ENCODE measurements at regions not wholly inside any gene's neighbourhood (a gene's known extent, or its start where the extent isn't known, plus 50 kb on each side); places are given as distances from the start of the nearest gene placed in this dataset.
"Not testable (repeated sequence)": the region's sequence is repeated elsewhere in the genome, so short reads cannot be mapped to it uniquely, and the experiment has no call there.

DNA sequence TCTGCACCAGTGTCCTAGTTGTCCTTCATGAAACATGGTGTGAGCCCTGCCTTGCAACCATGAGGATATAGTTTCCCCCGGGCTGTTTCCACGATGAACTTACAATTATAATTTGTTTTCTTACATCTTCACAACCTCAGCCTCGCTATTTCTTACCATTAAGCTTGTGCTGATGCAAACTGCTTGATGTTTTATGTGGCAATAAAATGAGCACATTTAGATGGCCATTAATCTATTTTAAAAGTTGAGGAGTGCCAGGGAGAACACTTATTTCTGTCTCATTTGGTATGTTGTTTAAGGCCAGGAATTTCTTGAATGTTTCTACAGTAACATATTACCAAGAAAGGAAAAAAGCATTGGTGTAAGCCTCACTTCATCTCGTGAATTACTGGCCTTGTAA is 214.5 kb upstream of the SLC8A1 start:
- DNase-seq (no peak), ATAC-seq (replicated peaks) (no peak)
- no peaks in the 10 kb centered on the region for H3K27me3 Mint-ChIP-seq
- H3K4me1 Mint-ChIP-seq (ENCODE audit: low read depth in 2 of 2): no peaks in the 10 kb centered on the region
- H3K4me3 Mint-ChIP-seq: no peak overlapping the region
- H3K27ac Mint-ChIP-seq: no peak overlapping the region
- no peaks in the 10 kb centered on the region for H3K36me3 Mint-ChIP-seq (ENCODE audit: insufficient read depth)
- peaks cover 0 to 11% of the 10 kb centered on the region in 2 donors for H3K9me3 Mint-ChIP-seq

DNA sequence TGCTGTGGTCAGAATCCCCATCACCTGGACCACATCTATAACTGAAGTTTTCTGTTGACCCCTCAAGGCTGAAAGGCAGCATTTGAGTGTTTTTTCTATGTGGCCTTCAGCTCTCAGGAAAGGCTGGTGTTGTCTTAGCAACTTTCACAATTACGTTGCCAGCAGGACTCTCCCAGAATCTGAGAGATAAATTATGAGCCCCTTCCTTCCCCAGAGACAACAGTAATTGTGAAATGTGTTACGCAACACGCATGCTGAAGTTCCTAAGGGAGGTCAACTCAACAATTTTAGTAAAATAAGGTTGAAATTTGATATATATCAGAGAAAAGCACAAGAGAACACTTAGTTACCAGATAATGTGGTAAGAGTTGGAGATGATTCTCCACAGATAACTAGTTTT is 216.5 kb upstream of the SLC8A1 start:
- Mint-ChIP-seq H3K27ac (no peak overlapping the region), H3K4me1 (ENCODE audit: low read depth in 2 of 2) (no peaks in the 10 kb centered on the region), H3K36me3 (ENCODE audit: insufficient read depth) (no peaks in the 10 kb centered on the region), H3K27me3 (no peaks in the 10 kb centered on the region), H3K4me3 (no peak overlapping the region), H3K9me3 (peaks cover 0 to 4% of the 10 kb centered on the region in 2 donors)
- ATAC-seq (replicated peaks) (no peak), DNase-seq (no peak)

DNA sequence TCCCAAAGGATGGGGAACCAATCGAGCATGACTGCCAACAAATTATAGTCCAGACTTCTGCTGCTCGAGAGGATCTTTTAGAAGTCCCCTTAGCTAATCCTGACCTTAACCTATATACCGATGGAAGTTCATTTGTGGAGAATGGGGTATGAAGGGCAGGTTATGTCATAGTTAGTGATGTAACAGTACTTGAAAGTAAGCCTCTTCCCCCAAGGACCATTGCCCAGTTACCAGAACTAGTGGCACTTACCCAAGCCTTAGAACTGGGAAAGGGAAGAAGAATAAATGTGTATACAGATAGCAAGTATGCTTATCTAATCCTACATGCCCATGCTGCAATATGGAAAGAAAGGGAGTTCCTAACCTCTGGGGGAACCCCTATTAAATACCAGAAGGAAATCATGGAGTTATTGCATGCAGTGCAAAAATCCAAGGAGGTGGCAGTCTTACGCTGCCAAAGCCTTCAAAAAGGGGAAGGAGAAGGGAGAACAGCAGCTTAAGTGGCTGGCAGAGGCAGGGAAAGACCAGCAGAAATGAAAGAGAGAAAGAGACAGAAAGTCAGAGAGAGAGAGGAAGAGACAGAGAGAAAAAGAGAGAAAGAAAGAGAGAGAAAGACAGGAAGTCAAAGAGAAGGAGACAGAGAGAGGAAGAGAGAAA is 224.4 kb upstream of the SLC8A1 start:
- not testable (repeated sequence) for DNase-seq; H3K4me3 Mint-ChIP-seq; H3K27me3 Mint-ChIP-seq; H3K36me3 Mint-ChIP-seq (ENCODE audit: insufficient read depth); H3K27ac Mint-ChIP-seq; ATAC-seq (replicated peaks); H3K4me1 Mint-ChIP-seq (ENCODE audit: low read depth in 2 of 2)
- peaks cover 0 to 22% of the 10 kb centered on the region in 2 donors for H3K9me3 Mint-ChIP-seq

DNA sequence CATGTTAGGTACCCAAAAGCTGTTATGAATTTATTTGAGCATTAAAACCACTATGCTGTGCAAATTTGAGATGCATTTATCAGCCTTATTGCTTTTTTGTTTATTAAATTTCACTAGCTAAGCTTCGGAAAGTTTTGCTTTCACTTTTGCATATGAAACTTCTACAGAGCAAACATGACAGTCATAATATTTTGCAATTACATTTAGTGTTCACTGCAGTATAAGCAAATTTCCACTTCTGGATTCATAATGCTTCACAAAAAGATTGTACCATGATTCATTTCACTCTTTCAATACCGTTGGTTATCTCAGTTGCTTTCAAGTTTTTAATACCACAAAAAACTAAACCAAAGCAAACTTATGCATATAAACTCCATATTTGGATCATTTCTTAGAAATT is 228.7 kb upstream of the SLC8A1 start:
- no peak overlapping the region for H3K27ac Mint-ChIP-seq
- no peaks in the 10 kb centered on the region for H3K36me3 Mint-ChIP-seq (ENCODE audit: insufficient read depth)
- no peak for DNase-seq
- H3K4me1 Mint-ChIP-seq (ENCODE audit: low read depth in 2 of 2): no peaks in the 10 kb centered on the region
- H3K27me3 Mint-ChIP-seq: no peaks in the 10 kb centered on the region
- no peak for ATAC-seq (replicated peaks)
- H3K9me3 Mint-ChIP-seq: peaks cover 15 to 19% of the 10 kb centered on the region in 2 donors
- no peak overlapping the region for H3K4me3 Mint-ChIP-seq

DNA sequence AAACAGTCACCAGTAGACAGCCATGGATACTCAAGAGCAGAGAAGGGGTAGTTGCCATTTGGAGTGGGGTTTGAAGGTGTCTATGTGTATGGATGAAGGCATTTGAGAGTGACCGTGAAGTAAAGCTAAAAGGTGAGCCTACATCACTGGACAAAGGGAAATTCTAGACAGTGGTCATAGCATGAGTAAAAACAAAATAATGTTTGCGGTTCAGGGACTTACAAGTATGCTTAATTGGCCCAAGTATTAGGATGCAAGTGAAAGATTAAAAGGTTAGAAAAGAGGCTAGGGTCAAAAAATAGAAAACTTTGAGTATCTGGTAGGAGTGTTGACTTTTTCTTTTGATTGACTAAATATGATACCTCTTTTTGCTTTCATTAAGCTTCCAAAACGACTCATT is 238.1 kb upstream of the SLC8A1 start:
- Mint-ChIP-seq H3K27ac (no peak overlapping the region), H3K4me3 (no peak overlapping the region), H3K27me3 (no peaks in the 10 kb centered on the region), H3K36me3 (ENCODE audit: insufficient read depth) (no peaks in the 10 kb centered on the region), H3K4me1 (ENCODE audit: low read depth in 2 of 2) (no peaks in the 10 kb centered on the region), H3K9me3 (peaks cover 4 to 5% of the 10 kb centered on the region in 2 donors)
- no peak for DNase-seq
- ATAC-seq (replicated peaks): no peak

DNA sequence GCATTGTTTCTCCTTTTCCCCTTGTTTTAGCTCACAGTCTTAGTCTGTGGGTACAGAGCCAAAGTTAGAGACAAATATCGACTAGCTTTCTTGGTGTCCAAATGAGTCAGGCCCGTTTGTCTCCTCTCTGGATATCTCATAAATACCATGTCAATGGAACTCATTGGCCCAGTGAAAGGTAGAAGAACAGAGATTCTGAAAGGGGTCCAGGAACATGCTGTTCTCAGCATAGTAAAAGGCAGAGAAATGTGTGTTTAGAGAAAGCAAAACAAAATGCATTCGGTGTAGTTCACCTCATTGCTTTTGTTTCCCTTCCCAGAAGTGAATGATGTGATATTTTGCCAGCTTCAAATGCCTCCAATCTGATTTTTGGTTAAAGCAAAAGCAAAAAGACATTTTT is 238.6 kb upstream of the SLC8A1 start:
- Mint-ChIP-seq H3K4me1 (ENCODE audit: low read depth in 2 of 2) (no peaks in the 10 kb centered on the region), H3K27me3 (no peaks in the 10 kb centered on the region), H3K4me3 (no peak overlapping the region), H3K27ac (no peak overlapping the region), H3K9me3 (peaks cover 4 to 5% of the 10 kb centered on the region in 2 donors), H3K36me3 (ENCODE audit: insufficient read depth) (no peaks in the 10 kb centered on the region)
- ATAC-seq (replicated peaks): no peak
- no peak for DNase-seq

DNA sequence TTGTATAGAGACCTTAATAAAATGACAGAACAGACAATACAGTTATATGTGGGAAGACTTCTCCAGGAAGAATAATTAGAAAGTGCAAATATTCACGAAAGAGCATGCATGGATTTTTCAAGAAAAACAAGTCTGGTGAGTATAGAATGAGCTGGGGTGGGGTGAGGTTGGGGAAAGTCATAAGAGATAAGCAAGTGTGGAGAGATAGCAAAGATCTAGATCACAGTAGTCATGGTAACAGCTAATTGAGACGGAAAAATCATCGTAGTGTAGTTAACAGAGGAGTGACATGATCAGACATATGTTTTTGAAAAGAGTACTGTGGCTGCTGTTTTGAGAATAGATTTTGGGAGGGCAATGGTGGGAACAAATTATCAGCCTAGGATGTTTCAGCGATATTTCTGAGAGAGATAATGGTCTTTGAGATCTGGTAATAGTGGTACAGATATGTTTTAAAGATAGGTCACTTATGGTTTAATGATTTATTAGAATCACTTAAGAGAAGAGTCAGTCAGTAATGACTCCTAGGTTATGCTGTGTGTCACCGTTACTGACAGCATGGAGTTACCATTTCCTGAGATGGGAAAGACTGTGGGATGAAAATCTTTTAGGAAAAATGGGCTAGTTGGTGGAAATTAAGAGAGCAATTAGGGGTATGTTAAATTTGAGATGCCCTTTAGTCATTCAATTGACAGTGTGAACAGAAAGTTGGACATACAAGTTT is 248.5 kb upstream of the SLC8A1 start:
- H3K9me3 Mint-ChIP-seq: no peaks in the 10 kb centered on the region
- no peak for DNase-seq
- H3K4me1 Mint-ChIP-seq (ENCODE audit: low read depth in 2 of 2): no peaks in the 10 kb centered on the region
- ATAC-seq (replicated peaks): no peak
- no peaks in the 10 kb centered on the region for H3K27me3 Mint-ChIP-seq
- H3K27ac Mint-ChIP-seq: no peak overlapping the region
- H3K4me3 Mint-ChIP-seq: no peak overlapping the region
- no peaks in the 10 kb centered on the region for H3K36me3 Mint-ChIP-seq (ENCODE audit: insufficient read depth)

DNA sequence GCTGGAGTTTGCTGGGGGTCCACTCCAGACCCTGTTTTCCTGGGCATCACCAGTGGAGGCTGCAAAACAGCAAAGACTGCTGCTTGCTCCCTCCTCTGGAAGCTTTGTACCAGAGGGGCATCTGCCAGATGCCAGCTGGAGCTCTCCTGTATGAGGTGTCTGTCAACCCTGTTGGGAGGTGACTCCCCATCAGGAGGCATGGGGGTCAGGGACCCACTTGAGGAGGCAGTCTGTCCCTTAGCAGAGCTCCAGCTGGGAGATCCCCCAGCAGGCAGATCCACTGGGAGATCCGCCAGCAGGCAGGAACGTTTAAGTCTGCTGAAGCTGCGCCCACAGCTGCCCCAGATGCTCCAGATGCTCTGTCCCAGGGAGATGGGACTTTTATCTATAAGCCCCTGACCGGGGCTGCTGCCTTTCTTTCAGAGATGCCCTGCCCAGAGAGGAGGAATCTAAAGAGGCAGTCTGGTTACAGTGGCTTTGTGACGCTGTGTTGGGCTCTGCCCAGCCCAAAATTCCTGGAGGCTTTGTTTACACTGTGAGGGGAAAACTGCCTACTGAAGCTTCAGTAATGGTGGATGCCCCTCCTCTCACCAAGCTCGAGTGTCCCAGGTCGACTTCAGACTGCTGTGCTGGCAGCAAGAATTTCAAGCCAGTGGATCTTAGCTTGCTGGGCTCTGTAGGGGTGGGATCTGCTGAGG is 260.5 kb upstream of the SLC8A1 start:
- peaks cover 6 to 19% of the 10 kb centered on the region in 2 donors for H3K9me3 Mint-ChIP-seq
- not testable (repeated sequence) for H3K4me3 Mint-ChIP-seq

DNA sequence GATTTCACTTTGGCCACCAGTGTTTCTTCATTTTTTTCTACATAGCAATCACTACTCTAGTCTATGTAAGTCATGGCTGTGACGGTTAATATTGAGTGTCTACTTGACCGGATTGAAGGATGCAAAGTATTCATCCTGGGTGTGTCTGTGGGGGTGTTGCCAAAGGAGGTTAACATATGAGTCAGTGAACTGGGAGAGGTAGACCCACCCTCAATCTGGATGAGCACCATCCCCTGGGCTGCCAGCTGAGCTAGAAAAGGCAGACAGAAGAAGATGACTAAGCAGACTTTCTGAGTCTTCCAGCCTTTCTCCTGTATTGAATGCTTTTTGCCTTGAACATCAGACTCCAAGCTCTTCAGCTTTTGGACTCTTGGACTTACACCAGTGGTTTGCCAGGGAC is 265.0 kb upstream of the SLC8A1 start:
- H3K27ac Mint-ChIP-seq: no peak overlapping the region
- H3K9me3 Mint-ChIP-seq: peaks cover 5 to 12% of the 10 kb centered on the region in 2 donors
- H3K4me3 Mint-ChIP-seq: no peak overlapping the region
- ATAC-seq (replicated peaks) (no peak), DNase-seq (no peak)
- H3K27me3 Mint-ChIP-seq: no peaks in the 10 kb centered on the region
- no peaks in the 10 kb centered on the region for H3K36me3 Mint-ChIP-seq (ENCODE audit: insufficient read depth)
- H3K4me1 Mint-ChIP-seq (ENCODE audit: low read depth in 2 of 2): no peaks in the 10 kb centered on the region

More for the DNA sequence above, 260.5 kb upstream of the SLC8A1 start:
- H3K27me3 Mint-ChIP-seq; H3K36me3 Mint-ChIP-seq (ENCODE audit: insufficient read depth); ATAC-seq (replicated peaks); H3K27ac Mint-ChIP-seq; DNase-seq; H3K4me1 Mint-ChIP-seq (ENCODE audit: low read depth in 2 of 2): not testable (repeated sequence)

DNA sequence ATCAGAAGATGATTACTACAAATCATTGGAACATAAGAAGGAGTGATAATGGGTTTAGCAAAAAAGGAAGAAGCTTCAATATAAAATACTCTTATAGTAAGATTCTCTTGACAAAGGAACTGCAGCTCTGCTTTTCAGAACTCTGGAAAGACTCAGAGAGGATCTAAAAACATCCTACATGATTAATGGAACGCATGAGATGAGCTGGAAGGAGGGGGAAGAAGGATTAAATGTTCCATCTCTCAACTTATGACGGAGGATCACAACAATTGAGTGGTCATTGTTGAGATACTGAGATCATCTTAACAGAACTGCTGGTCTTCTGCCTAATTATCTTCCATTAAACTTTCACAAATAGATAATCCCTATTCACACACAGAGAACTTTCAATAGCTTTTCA is 267.5 kb upstream of the SLC8A1 start:
- Mint-ChIP-seq H3K27me3 (no peaks in the 10 kb centered on the region), H3K4me1 (ENCODE audit: low read depth in 2 of 2) (no peaks in the 10 kb centered on the region), H3K36me3 (ENCODE audit: insufficient read depth) (no peaks in the 10 kb centered on the region), H3K4me3 (no peak overlapping the region), H3K27ac (no peak overlapping the region), H3K9me3 (peaks cover 5 to 11% of the 10 kb centered on the region in 2 donors)
- no peak for ATAC-seq (replicated peaks)
- no peak for DNase-seq

DNA sequence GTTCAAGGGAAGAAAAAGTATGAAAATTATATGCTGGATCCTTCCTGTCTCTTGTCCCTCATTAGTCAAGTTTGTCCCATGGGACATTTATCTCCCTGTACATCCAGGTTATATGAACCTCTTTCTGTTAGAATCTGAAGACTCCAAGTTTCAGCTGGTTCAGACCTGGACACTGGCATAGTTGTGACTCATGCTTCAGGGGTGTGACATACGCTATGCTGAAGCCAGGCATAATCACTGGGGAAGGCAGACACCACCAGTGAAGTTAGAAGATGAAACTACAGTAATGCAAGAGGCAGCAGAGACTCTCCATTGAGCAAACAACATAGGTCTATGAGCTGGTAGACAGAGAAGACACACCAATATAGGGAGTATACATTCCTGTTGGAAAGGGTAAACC is 269.7 kb upstream of the SLC8A1 start:
- Mint-ChIP-seq H3K27me3 (no peaks in the 10 kb centered on the region), H3K9me3 (peaks cover 5 to 7% of the 10 kb centered on the region in 2 donors)
- no peak for ATAC-seq (replicated peaks)

DNA sequence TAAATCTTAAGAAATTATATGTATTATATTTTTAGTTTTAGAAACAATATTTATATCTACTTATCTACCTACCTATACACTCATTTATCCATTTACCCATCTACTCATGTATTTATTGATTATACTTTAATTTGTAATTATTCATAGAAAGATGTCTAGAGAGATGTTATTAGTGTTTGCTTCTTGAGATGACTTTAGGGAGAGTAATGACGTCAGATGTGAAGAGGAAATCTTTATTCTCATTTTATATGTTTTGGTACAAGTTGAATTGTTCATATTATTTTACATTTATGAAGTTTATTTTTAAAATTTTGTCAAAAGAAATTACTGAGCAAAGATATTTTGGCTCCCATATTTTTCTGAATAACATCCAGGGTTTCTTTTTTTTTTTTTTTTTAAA is 271.3 kb upstream of the SLC8A1 start:
- H3K4me1 Mint-ChIP-seq (ENCODE audit: low read depth in 2 of 2): no peaks in the 10 kb centered on the region
- no peaks in the 10 kb centered on the region for H3K36me3 Mint-ChIP-seq (ENCODE audit: insufficient read depth)
- DNase-seq (no peak), ATAC-seq (replicated peaks) (no peak)
- no peak overlapping the region for H3K27ac Mint-ChIP-seq
- H3K4me3 Mint-ChIP-seq: no peak overlapping the region
- H3K27me3 Mint-ChIP-seq: no peaks in the 10 kb centered on the region
- H3K9me3 Mint-ChIP-seq: peaks cover 5 to 7% of the 10 kb centered on the region in 2 donors

More for the DNA sequence above, 269.7 kb upstream of the SLC8A1 start:
- H3K27ac Mint-ChIP-seq: no peak overlapping the region
- no peak for DNase-seq
- H3K4me3 Mint-ChIP-seq: no peak overlapping the region
- H3K36me3 Mint-ChIP-seq (ENCODE audit: insufficient read depth): no peaks in the 10 kb centered on the region
- no peaks in the 10 kb centered on the region for H3K4me1 Mint-ChIP-seq (ENCODE audit: low read depth in 2 of 2)

DNA sequence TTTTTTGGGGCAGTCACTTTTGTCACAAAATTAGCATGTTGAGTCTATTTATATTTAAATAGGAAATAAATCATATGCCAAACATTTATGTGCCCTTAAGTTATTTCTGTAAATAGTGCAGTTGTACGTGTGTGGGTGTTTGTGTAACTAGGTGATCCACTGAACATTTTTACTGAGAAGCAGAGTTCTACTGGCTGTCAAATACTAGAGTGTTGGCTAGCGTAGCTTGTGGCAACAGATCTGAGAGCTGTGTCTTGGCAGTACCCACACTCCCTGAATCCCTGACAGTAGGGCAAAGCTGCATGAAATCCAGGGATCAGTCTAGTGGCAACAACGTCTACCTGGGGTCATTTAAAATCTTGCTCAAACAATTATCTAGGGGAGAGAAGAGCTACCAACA is 273.1 kb upstream of the SLC8A1 start:
- H3K4me1 Mint-ChIP-seq (ENCODE audit: low read depth in 2 of 2): no peaks in the 10 kb centered on the region
- ATAC-seq (replicated peaks) (no peak), DNase-seq (no peak)
- no peak overlapping the region for H3K4me3 Mint-ChIP-seq
- H3K27me3 Mint-ChIP-seq: no peaks in the 10 kb centered on the region
- no peaks in the 10 kb centered on the region for H3K36me3 Mint-ChIP-seq (ENCODE audit: insufficient read depth)
- peaks cover 5 to 7% of the 10 kb centered on the region in 2 donors for H3K9me3 Mint-ChIP-seq
- H3K27ac Mint-ChIP-seq: no peak overlapping the region

DNA sequence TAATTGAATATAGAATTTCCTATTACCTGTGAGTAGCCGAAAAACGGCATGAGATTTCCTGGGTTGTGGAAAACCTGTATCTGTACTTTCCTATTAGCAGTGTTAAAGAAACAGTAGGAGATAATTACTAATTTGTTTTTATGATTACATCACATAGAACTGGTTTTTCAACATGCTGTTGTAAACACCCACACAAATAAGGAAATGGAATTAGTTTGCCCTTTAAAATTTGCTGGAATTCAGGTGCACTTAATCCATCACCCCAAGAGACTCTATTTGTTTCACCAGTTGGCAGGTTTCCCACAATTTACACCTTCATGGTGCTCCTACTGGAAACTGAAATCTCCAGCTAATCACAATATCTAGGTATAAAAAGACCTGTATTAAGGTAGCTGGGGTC is 274.1 kb upstream of the SLC8A1 start:
- Mint-ChIP-seq H3K9me3 (peaks cover 5 to 7% of the 10 kb centered on the region in 2 donors), H3K4me1 (ENCODE audit: low read depth in 2 of 2) (no peaks in the 10 kb centered on the region), H3K36me3 (ENCODE audit: insufficient read depth) (no peaks in the 10 kb centered on the region), H3K4me3 (no peak overlapping the region), H3K27me3 (no peaks in the 10 kb centered on the region), H3K27ac (no peak overlapping the region)
- ATAC-seq (replicated peaks) (no peak), DNase-seq (no peak)

Data from effector memory CD8-positive, alpha-beta T cell (primary cell).